Neuron (in vitro differentiated cells): ENCODE measurements at regions not wholly inside any gene's neighbourhood (a gene's known extent, or its start where the extent isn't known, plus 50 kb on each side); places are given as distances from the start of the nearest gene placed in this dataset.

Source experiments
- H2AFZ ChIP-seq: one replicate; pipeline ENCODE4 v1.6.1; 2013; ENCODE audit warnings: low read depth, mild to moderate bottlenecking, inconsistent platforms, low read length, moderate library complexity
- H3K27me3 ChIP-seq: one replicate; pipeline ENCODE4 v1.6.1; 2013; ENCODE audit warnings: low read length; ENCODE audit not compliant: insufficient read depth
- H3K36me3 ChIP-seq: one replicate; pipeline ENCODE4 v1.6.1; 2013; ENCODE audit warnings: low read length; ENCODE audit not compliant: insufficient read depth
- H3K4me1 ChIP-seq: one replicate; pipeline ENCODE4 v1.6.1; 2013; ENCODE audit warnings: low read length; ENCODE audit not compliant: insufficient read depth
- H3K4me3 ChIP-seq: 2 replicates; pipeline ENCODE4 v1.5.1; 2013; ENCODE audit warnings: mild to moderate bottlenecking, low read length, moderate library complexity
- H3K9me3 ChIP-seq: one replicate; pipeline ENCODE4 v1.6.1; 2013; ENCODE audit warnings: low read length

DNA sequence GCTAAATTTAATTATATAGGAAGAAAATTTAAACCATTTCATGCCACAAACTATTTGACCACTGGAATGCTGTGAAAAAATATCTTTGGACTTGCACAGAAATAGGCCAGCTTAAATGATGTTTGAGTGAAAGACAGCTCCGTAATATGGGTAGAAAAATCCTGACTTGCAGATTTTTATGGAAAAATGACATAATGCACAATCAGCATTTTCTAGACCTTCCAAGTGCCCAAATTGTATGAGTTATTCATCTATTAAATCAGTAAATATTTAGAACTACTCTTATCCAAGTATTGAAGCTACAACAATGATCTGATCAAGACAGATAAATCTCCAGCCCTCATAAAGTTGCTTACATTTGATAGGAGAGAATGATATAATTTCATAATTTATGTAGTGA, 691.1 kb upstream of the DDX18 start:
- no peaks in the 10 kb centered on the region for H3K36me3 ChIP-seq
- H3K4me1 ChIP-seq: peaks cover 5% of the 10 kb centered on the region
- H3K9me3 ChIP-seq: no peaks in the 10 kb centered on the region
- no peak overlapping the region for H3K4me3 ChIP-seq
- H3K27me3 ChIP-seq: no peaks in the 10 kb centered on the region
- H2AFZ ChIP-seq: no peak overlapping the region

DNA sequence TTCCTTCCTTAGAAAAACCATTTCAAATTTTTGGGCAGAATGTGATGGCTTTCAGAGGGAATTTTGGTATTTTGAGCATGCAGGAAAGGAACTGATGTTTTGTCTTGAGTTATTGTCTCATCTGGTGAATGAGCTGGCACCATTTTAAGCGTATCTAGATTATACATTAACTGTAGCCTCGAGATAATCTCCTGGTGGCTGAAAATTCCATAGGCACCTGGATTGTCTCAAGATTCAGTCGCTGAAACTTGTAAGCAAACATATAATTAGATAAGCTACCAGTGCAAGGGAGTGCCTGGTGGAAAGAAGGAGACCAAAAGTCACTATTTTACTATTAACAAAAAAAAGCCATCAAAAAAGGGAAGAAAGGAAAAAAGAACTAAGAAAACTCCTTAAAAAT, 687.8 kb upstream of the DDX18 start:
- Histone ChIP-seq H3K36me3 (no peaks in the 10 kb centered on the region), H2AFZ (no peak overlapping the region), H3K27me3 (no peaks in the 10 kb centered on the region), H3K4me1 (peaks cover 5% of the 10 kb centered on the region), H3K9me3 (no peaks in the 10 kb centered on the region), H3K4me3 (no peak overlapping the region)

DNA sequence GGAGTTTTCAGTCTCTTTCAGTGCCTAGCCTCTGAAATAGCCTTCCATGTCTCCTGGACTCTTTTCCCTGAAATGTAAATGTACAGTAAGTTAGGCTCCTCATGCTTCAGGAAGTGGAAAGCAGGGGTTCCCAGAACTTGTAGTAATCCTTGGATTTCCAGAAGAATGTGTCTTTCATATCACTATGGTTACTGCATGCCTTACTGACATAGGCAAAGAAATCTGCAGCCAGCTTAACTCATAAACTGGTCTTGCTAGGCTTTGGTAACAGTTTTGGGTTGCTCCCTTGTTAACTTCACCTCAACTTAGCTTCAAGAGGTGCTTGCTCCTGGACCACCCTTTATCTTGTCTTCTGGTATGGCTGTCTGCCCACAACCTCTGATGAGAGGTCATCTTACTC, 686.8 kb upstream of the DDX18 start:
- Histone ChIP-seq H3K36me3 (no peaks in the 10 kb centered on the region), H3K4me3 (no peak overlapping the region), H3K4me1 (peaks cover 5% of the 10 kb centered on the region), H3K27me3 (no peaks in the 10 kb centered on the region), H2AFZ (no peak overlapping the region), H3K9me3 (no peaks in the 10 kb centered on the region)

DNA sequence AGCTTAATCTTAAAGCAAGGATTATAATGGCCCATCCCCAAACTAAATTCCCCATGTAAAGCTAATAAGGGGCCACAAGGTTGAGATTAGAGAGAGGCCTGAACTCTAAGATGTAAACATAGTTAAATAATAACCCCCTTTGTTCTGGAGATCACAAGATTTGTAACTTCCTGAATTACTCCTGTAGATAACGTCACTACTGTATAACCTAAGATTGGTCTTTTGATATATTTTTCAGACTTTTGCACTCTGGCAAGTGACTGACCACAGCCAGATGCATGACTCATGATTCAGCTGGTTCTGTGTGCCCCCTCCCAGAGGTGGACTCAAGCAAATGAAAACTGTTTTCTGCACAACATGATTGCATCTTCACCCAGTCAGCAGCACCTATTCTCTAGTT, 686.0 kb upstream of the DDX18 start:
- Histone ChIP-seq H3K27me3 (no peaks in the 10 kb centered on the region), H3K9me3 (no peaks in the 10 kb centered on the region), H3K4me1 (peaks cover 5% of the 10 kb centered on the region), H3K4me3 (no peak overlapping the region), H3K36me3 (no peaks in the 10 kb centered on the region), H2AFZ (no peak overlapping the region)

DNA sequence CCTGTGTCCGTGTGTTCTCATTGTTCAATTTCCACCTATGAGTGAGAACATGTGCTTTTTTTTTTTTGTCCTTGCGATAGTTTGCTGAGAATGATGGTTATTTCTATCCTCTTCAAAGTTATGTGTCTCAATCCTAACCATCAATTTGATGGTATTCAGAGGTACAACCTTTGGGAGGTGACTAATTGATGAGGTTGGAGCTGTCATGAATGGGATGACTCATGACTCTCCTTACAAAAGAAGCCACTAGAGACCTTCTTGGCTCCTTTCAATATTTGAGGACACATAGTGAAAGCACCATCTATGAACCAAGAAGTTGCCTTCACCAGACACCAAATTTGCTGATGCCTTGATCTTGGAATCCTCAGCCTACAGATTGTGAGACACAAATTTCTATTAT, 677.1 kb upstream of the DDX18 start:
- H2AFZ ChIP-seq: no peak overlapping the region
- H3K4me1 ChIP-seq: no peaks in the 10 kb centered on the region
- no peaks in the 10 kb centered on the region for H3K36me3 ChIP-seq
- no peaks in the 10 kb centered on the region for H3K9me3 ChIP-seq
- no peak overlapping the region for H3K4me3 ChIP-seq
- no peaks in the 10 kb centered on the region for H3K27me3 ChIP-seq

DNA sequence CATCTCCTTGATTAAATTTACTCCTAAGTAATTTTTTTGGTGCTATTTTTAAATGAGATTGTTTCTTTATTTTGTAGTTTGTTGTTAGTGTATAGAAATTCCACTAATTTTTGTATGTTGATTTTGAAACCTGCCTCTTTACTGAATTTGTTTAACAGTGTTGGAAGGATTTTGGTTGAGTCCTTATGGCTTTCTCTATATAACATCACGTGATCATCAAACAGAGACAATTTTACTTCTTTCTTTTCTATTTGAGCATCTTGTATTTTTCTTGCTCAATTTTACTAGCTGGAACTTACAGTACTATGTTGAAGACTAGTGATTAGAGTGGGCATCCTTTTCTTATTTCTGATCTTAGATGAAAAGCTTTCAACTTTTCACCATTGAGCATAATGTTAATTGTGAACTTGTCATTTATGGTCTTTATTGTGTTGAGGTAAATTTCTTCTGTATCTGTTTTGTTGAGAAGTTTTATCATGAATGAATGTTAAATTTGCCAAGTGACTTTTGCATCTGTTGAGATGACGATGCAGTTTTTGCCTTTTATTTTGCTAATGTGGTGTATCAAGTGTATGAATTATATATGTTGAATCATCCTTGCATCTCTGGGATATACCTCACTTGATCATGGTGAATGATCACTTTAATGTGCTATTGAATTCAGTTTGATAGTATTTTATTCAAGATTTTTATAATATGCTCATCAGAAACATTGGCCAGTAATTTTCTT, 645.3 kb upstream of the DDX18 start:
- Histone ChIP-seq H3K9me3 (peaks cover 6% of the 10 kb centered on the region), H3K4me1 (no peaks in the 10 kb centered on the region), H2AFZ (no peak overlapping the region), H3K36me3 (no peaks in the 10 kb centered on the region), H3K27me3 (no peaks in the 10 kb centered on the region), H3K4me3 (no peak overlapping the region)

DNA sequence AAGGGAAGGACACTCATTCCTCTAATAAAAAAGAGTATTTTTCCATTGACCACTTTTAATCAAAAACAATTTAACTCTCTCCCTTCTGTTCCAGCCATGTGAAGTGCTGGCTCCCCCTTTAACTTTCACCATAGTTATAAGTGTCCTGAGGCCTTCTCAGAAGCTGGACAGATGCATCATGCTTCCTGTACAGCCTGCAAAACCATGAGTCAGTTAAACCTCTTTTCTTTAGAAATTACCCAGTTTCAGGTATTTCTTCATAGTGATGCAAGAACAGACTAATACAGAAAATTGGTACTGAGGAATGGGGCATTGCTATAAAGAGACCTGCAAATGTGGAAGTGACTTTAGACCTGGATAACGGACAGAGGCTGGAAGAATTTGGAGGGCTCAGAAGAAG, 643.6 kb upstream of the DDX18 start:
- H2AFZ ChIP-seq: no peak overlapping the region
- no peaks in the 10 kb centered on the region for H3K27me3 ChIP-seq
- no peaks in the 10 kb centered on the region for H3K36me3 ChIP-seq
- H3K9me3 ChIP-seq: peaks cover 6% of the 10 kb centered on the region
- no peak overlapping the region for H3K4me3 ChIP-seq
- H3K4me1 ChIP-seq: no peaks in the 10 kb centered on the region

DNA sequence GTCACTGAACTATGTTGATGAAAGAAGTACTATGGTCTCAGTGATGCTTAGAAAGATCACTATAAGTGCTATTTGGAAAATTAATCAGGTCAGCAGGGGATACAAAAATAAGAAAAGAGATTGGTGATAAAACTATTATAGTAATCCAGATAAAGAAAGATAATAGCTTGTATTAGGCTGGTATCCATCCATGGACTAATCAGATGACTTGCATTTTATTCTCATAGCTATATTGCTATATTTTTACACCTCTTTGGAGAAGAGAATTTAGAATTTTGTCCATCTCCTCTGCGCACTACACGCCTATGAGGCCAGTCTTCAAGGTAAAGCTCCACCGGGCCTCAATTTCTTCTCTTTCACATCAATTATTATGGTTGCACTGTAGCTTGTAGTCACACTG, 635.1 kb upstream of the DDX18 start:
- H3K36me3 ChIP-seq: no peaks in the 10 kb centered on the region
- H3K4me3 ChIP-seq: no peak overlapping the region
- H2AFZ ChIP-seq: no peak overlapping the region
- H3K27me3 ChIP-seq: no peaks in the 10 kb centered on the region
- no peaks in the 10 kb centered on the region for H3K9me3 ChIP-seq
- H3K4me1 ChIP-seq: no peaks in the 10 kb centered on the region

DNA sequence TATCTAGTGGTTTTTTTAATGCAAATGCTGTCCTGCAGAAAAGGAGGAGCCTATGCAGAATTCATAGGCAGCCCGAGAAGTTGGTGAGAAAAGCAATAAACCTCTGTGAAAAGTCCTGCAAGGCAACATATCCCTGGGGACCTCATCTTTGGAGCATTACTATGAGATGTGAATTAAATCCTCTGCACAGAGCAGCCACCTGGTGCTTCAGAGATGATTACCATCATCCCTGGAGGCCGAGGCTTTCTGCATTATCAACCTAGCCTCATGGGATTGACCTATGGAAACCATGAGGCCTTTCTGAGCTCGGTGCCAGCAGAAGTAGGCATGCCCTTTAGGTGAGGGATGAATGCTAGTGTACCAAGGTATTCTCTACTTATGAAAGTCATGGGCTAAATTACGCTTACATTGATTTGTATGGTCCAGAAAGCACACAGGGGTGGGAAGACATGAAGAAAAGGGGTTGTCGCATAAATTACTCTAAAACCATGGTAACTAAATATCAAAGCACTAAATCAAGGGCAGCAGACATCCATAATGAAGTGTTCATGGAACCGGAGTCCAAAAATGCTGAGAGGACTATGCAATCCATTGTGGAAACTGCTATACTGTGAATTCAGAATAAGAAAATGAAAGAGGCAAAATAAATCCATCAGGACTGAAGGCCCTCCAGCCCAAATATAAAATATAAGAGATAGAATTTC, 623.5 kb upstream of the DDX18 start:
- no peaks in the 10 kb centered on the region for H3K36me3 ChIP-seq
- peaks cover 12% of the 10 kb centered on the region for H3K4me1 ChIP-seq
- H3K9me3 ChIP-seq: no peaks in the 10 kb centered on the region
- no peak overlapping the region for H2AFZ ChIP-seq
- H3K4me3 ChIP-seq: no peak overlapping the region
- no peaks in the 10 kb centered on the region for H3K27me3 ChIP-seq

DNA sequence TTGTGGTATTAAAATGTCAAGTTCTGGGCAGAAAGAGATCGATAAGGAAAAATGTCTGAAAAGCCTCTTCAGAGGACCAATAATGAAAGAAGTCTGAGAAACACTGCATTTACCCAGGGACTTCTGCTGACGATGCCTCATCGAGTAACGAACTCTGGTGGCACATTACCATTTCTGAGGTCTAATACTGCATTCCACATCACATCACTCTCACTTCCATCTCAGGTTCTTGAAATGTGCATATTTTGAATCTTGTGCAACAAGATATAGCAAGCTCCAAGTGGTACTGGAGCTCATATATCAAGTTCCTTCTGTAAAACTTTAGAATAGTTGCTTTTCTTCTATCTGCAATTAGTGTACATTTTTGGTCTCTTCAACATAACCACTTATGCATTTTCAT, 619.1 kb upstream of the DDX18 start:
- Histone ChIP-seq H3K36me3 (no peaks in the 10 kb centered on the region), H2AFZ (no peak overlapping the region), H3K27me3 (no peaks in the 10 kb centered on the region), H3K4me3 (no peak overlapping the region), H3K9me3 (no peaks in the 10 kb centered on the region), H3K4me1 (peaks cover 18% of the 10 kb centered on the region)

DNA sequence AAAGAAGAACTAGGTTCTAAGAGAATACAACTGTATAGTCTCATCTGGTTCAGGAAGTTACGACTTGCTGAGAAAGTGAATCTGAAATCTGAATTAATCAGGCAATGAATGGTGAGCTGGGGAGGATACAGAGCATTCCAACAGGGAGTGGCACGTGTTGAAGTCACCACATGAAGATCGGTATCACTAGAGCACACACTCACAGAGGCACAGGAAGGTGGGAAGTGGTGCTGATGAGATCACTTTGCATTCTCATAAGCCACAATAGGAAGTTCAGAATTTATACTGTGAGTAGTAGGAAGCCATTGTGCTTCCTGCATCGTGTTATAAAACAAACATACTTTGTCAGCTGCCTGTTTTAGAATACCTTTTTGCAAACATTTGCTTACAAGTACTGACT, 615.0 kb upstream of the DDX18 start:
- Histone ChIP-seq H3K4me3 (no peak overlapping the region), H3K36me3 (no peaks in the 10 kb centered on the region), H3K9me3 (no peaks in the 10 kb centered on the region), H3K27me3 (no peaks in the 10 kb centered on the region), H3K4me1 (peaks cover 11% of the 10 kb centered on the region), H2AFZ (no peak overlapping the region)

DNA sequence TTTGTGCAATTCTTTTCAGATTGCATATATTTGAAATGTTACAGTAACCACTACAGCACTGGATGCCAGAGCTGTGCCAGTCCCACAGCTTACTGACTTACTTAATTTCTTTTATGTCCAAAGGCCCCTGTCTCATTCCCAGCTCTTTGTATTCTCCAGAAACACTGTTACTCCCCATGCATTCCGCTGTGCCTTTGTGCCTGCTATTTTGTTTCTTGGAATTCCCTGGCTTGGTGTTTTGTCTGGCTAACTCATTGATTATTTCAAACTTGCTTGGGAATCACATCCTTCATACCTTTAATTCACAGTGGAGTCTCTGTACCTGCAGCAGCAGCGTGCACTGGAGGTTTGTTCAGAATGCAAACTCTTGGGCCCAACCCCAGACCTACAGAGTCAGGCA, 601.9 kb upstream of the DDX18 start:
- Histone ChIP-seq H3K4me1 (peaks cover 13% of the 10 kb centered on the region), H3K36me3 (no peaks in the 10 kb centered on the region), H2AFZ (no peak overlapping the region), H3K4me3 (no peak overlapping the region), H3K27me3 (no peaks in the 10 kb centered on the region), H3K9me3 (no peaks in the 10 kb centered on the region)

DNA sequence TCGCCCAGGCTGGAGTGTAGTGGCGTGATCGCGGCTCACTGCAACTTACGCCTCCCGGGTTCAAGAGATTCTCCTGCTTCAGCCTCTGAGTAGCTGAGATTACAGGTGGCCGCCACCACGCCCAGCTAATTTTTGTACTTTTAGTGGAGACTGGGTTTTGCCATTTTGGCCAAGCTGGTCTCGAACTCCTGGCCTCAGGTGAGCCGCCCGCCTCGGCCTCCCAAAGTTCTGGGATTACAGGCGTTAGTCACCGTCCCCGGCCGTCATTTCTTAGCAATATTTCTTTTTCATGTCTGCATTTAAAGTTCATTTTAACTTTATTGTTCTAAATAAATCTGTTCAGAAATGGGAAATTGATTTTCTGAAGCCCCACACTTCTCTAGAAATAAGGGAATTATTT, 597.3 kb upstream of the DDX18 start:
- H3K4me1 ChIP-seq: peaks cover 10% of the 10 kb centered on the region

DNA sequence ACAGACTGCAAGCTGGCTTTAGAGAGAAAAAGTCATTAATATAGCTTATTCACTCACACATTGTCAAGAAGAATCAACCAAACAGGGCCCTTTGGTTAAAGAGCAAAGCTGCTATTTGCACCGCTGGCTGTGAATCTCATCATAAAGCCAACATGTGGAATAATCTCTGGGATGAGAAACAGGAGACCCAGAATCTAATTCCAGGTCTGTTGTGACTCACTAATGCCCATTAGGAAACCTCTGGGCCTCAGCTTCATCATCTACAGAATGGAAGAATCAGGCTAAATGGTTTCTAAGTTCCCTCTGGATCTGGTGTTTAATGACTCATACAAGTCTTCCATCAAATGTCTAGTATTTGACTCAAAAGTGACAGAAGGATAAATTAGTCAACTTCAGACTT, 591.7 kb upstream of the DDX18 start:
- Histone ChIP-seq H3K27me3 (no peaks in the 10 kb centered on the region), H3K36me3 (no peaks in the 10 kb centered on the region), H2AFZ (no peak overlapping the region), H3K9me3 (no peaks in the 10 kb centered on the region), H3K4me1 (no peaks in the 10 kb centered on the region), H3K4me3 (no peak overlapping the region)

More for the DNA sequence above, 597.3 kb upstream of the DDX18 start:
- Histone ChIP-seq H2AFZ (no peak overlapping the region), H3K4me3 (no peak overlapping the region), H3K27me3 (no peaks in the 10 kb centered on the region), H3K9me3 (no peaks in the 10 kb centered on the region), H3K36me3 (no peaks in the 10 kb centered on the region)
